ENCODE measurements at regions not wholly inside any gene's neighbourhood (a gene's known extent, or its start where the extent isn't known, plus 50 kb on each side); places are given as distances from the start of the nearest gene placed in this dataset.

DNA sequence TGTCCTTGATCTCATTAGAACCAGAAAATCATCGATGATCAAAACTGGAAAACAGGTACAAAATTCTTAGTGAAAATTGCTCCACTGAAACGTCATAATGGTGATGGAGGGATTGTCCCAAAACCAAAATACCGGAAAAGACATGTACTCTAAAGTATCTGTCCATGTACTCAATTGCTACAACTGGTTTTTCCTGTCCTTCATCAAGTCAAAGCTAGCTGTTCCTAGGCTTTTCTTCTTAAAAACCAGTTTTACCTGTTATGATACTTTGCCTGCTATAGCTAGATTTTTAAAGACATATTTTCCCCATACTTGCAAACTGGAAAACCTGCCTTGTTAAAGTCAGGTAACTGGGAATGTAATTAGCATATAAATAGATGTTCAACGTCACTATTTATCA, 50.5 kb upstream of the LRRC1 start:
- no peak overlapping the region for H3K4me3 ChIP-seq (ENCODE audit: low read length in 2 of 2)
- H3K9me3 ChIP-seq (ENCODE audit: control insufficient read depth in 1 of 2, low read length in 2 of 2) = no peaks in the 10 kb centered on the region
- CTCF ChIA-PET (ENCODE audit: partially characterized antibody) = interaction anchor here (1.2 to 2.6 kb wide), 3 partner anchors 9 to 40 kb away, joined by 3 to 10 read pairs (median 4); no protein-coding TSS in a partner anchor
- H3K4me1 ChIP-seq (ENCODE audit: insufficient read depth, low read length) = peaks cover 6% of the 10 kb centered on the region
- H3K36me3 ChIP-seq (ENCODE audit: insufficient read depth, low read length) = no peaks in the 10 kb centered on the region
- peaks cover 8 to 11% (median 9%) of the 10 kb centered on the region in 4 donors for H3K4me1 Mint-ChIP-seq
- intact Hi-C loops (cut with micrococcal nuclease) = no loop called here
- no peak overlapping the region for H3K27ac ChIP-seq (ENCODE audit: low read depth, low read length)
- no peak for DNase-seq
- peaks cover 0 to 5% of the 10 kb centered on the region in 2 donors for H3K27me3 Mint-ChIP-seq
- no peaks in the 10 kb centered on the region for H3K27me3 ChIP-seq (ENCODE audit: insufficient read depth, low read length)
- POLR2A ChIA-PET (ENCODE audit: partially characterized antibody) = no interaction called here
- no peaks in the 10 kb centered on the region for H3K36me3 Mint-ChIP-seq
- no peak overlapping the region for H3K27ac Mint-ChIP-seq
- H3K4me3 Mint-ChIP-seq = no peak overlapping the region
- no peaks in the 10 kb centered on the region for H3K9me3 Mint-ChIP-seq

DNA sequence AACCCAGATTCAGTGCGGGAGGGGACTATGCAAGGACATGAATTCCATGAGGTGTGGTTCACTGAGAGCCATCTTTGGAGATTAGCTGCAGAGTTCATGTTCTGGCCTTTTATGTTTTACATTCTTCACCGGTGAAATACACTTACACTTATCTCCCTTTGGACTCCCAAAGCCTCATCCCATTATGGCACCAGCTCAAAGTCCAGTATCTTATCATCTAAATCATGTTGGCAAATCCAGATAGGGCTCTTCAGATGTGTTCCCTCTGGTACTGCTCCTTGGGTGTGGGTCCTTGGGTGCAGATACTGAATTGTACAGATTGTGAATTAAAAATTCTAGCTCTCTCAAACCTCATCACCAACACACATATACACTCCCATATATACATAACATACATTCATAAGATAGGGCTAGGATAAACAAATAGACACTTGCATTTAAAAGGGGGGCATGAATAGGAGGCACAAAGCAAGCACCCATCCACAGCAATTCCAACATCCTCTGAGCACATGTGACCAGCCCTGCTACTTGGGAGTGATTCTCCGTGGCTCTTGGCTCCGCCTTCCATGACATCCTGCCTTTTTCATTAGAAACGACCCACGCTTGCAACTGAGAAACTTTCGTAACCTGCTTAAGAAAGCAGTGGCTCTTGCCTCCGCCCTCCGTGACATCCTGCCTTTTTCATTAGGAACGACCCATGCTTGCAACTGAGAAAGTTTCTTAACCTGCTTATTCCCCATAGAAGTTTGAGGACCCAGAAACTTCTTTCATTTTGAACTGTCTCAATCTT, 53.6 kb upstream of the LRRC1 start:
- ChIA-PET CTCF (ENCODE audit: partially characterized antibody) (interaction anchor here (1.4 to 2.9 kb wide), 4 partner anchors 9 to 22 kb away, joined by 5 to 20 read pairs (median 10); no protein-coding TSS in a partner anchor), POLR2A (ENCODE audit: partially characterized antibody) (interaction anchor here (0.6 kb wide), 1 partner anchor 174 kb away, joined by 6 read pairs; no protein-coding TSS in a partner anchor)
- Histone ChIP-seq H3K36me3 (ENCODE audit: insufficient read depth, low read length) (no peaks in the 10 kb centered on the region), H3K4me1 (ENCODE audit: insufficient read depth, low read length) (peaks cover 6% of the 10 kb centered on the region), H3K4me3 (ENCODE audit: low read length in 2 of 2) (no peak overlapping the region), H3K27ac (ENCODE audit: low read depth, low read length) (no peak overlapping the region), H3K27me3 (ENCODE audit: insufficient read depth, low read length) (no peaks in the 10 kb centered on the region), H3K9me3 (ENCODE audit: control insufficient read depth in 1 of 2, low read length in 2 of 2) (no peaks in the 10 kb centered on the region)
- peak overlapping the region in 7 of 8 donors; percentile 10 to 78 (median 64) for H3K4me3 Mint-ChIP-seq
- H3K36me3 Mint-ChIP-seq = no peaks in the 10 kb centered on the region
- peak in 2 of 5 donors; percentile 14 to 19 for DNase-seq
- H3K27me3 Mint-ChIP-seq = peaks cover 5% of the 10 kb centered on the region in 2 donors
- peak overlapping the region in 3 of 7 donors; percentile 23 to 72 (median 27) for H3K27ac Mint-ChIP-seq
- intact Hi-C loops (cut with micrococcal nuclease) = no loop called here
- no peaks in the 10 kb centered on the region for H3K9me3 Mint-ChIP-seq
- H3K4me1 Mint-ChIP-seq = peaks cover 8 to 11% (median 9%) of the 10 kb centered on the region in 4 donors

DNA sequence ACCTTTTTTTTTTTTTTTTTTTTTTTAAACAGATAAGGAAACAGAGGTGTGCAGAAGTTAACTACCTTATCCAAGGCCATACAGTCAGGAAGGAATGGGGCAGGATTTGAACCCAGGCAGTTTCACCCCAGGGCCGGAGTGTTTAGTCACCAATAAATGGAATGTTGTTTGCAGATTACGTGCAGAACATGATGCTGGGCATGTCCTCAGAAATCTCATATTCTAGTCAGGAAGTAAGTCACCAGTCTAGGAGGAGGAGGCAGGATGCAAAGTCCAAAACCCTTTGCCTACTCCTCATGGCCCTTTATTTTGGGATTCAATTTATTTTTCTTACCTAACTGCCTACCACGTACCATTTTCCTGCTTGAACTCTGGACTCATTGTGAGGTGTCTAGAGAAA, 57.1 kb upstream of the LRRC1 start:
- no peak for DNase-seq
- H3K9me3 ChIP-seq (ENCODE audit: control insufficient read depth in 1 of 2, low read length in 2 of 2) = no peaks in the 10 kb centered on the region
- no peak overlapping the region for H3K27ac Mint-ChIP-seq
- H3K27me3 Mint-ChIP-seq = peaks cover 2 to 9% of the 10 kb centered on the region in 2 donors
- H3K4me3 ChIP-seq (ENCODE audit: low read length in 2 of 2) = no peak overlapping the region
- no peaks in the 10 kb centered on the region for H3K36me3 Mint-ChIP-seq
- H3K36me3 ChIP-seq (ENCODE audit: insufficient read depth, low read length) = no peaks in the 10 kb centered on the region
- H3K4me1 Mint-ChIP-seq = peaks cover 17 to 29% (median 23%) of the 10 kb centered on the region in 4 donors
- H3K4me3 Mint-ChIP-seq = no peak overlapping the region
- intact Hi-C loops (cut with micrococcal nuclease) = no loop called here
- no peaks in the 10 kb centered on the region for H3K27me3 ChIP-seq (ENCODE audit: insufficient read depth, low read length)
- H3K4me1 ChIP-seq (ENCODE audit: insufficient read depth, low read length) = peaks cover 24% of the 10 kb centered on the region
- H3K9me3 Mint-ChIP-seq = peaks cover 0 to 1% (median 0%) of the 10 kb centered on the region in 8 donors
- H3K27ac ChIP-seq (ENCODE audit: low read depth, low read length) = no peak overlapping the region
- ChIA-PET POLR2A (ENCODE audit: partially characterized antibody) (no interaction called here), CTCF (ENCODE audit: partially characterized antibody) (interaction anchor here (5.5 kb wide), 1 partner anchor 12 kb away, joined by 101 read pairs; no protein-coding TSS in a partner anchor)

DNA sequence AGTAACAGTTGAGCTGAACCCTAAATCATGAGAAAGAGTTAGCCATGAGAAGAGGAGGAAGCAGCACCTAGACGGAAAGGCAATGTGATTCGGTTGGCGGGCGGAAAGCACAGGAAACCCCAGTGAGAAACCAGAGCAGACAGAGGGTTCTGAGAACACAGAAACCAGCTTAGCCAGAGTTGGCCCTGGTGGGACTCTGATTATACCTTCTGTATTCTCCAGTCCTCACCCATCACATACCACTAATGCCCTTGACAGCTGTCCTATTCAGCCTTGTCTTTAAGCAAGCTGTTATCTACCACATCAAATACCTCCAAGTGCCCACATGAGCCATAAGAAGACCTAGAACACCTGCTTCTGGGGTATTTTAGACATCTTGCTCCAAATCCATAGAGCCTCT, 58.9 kb upstream of the LRRC1 start:
- Mint-ChIP-seq H3K4me3 (peak overlapping the region in 2 of 8 donors; percentile 45 to 57), H3K4me1 (peaks cover 11 to 27% (median 23%) of the 10 kb centered on the region in 4 donors), H3K27ac (no peak overlapping the region), H3K27me3 (peaks cover 0 to 9% of the 10 kb centered on the region in 2 donors), H3K36me3 (no peaks in the 10 kb centered on the region), H3K9me3 (peaks cover 0 to 1% (median 0%) of the 10 kb centered on the region in 8 donors)
- no peaks in the 10 kb centered on the region for H3K27me3 ChIP-seq (ENCODE audit: insufficient read depth, low read length)
- H3K36me3 ChIP-seq (ENCODE audit: insufficient read depth, low read length) = no peaks in the 10 kb centered on the region
- H3K9me3 ChIP-seq (ENCODE audit: control insufficient read depth in 1 of 2, low read length in 2 of 2) = no peaks in the 10 kb centered on the region
- ChIA-PET CTCF (ENCODE audit: partially characterized antibody) (interaction anchor here (1.1 to 5.5 kb wide), 8 partner anchors 9 to 243 kb away, joined by 3 to 101 read pairs (median 6); no protein-coding TSS in a partner anchor), POLR2A (ENCODE audit: partially characterized antibody) (interaction anchor here (1.9 kb wide), 1 partner anchor 58 kb away, joined by 7 read pairs; the partner anchor contains the start of gene LRRC1)
- intact Hi-C loops (cut with micrococcal nuclease) = no loop called here
- H3K4me3 ChIP-seq (ENCODE audit: low read length in 2 of 2) = no peak overlapping the region
- peak in 1 of 5 donors; percentile 14 for DNase-seq
- no peak overlapping the region for H3K27ac ChIP-seq (ENCODE audit: low read depth, low read length)
- peaks cover 27% of the 10 kb centered on the region for H3K4me1 ChIP-seq (ENCODE audit: insufficient read depth, low read length)

DNA sequence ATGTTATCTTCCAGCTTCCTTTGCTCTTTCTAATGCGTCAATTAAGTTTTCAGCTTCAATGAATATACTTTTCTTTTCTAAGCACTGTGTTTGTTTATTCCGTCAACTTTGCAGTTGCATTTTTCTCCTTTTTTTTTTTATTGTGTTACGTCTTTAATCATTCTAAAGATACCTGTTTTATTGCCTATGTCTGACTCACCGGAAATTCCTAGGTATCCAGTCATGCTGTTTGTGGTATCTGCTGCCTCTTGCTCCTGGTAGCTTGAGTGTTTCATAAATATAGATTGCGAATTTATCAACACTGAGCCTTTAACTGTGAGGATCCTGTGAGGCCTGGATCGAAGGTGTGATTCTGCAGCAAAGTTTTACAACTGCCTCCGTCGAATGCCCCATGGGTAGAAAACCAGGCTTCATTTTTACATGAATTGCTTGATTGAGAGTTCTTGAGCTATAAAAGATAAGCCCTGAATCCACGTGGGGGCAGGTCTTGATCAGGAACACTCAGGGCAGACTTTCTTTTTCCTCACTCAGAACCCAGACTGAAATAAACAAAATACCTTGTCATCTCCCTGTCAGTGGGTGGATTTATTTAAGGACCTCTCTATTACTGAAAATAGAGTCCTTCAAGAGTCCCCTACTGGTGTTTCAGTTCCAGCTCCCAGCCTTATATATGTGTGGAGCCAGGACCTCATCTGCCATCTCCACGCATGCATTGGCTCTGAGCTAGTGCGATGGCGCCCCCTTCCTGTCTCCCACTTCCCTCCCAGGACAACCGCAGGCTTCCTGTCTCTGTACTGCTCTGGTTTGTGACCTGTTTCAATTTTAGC, 60.1 kb upstream of the LRRC1 start:
- no peaks in the 10 kb centered on the region for H3K27me3 ChIP-seq (ENCODE audit: insufficient read depth, low read length)
- peak in 1 of 5 donors; percentile 14 for DNase-seq
- H3K4me1 ChIP-seq (ENCODE audit: insufficient read depth, low read length) = peaks cover 26% of the 10 kb centered on the region
- no peaks in the 10 kb centered on the region for H3K9me3 ChIP-seq (ENCODE audit: control insufficient read depth in 1 of 2, low read length in 2 of 2)
- H3K27ac ChIP-seq (ENCODE audit: low read depth, low read length) = no peak overlapping the region
- no peak overlapping the region for H3K4me3 ChIP-seq (ENCODE audit: low read length in 2 of 2)
- peaks cover 0 to 1% (median 0%) of the 10 kb centered on the region in 8 donors for H3K9me3 Mint-ChIP-seq
- intact Hi-C loops (cut with micrococcal nuclease) = no loop called here
- CTCF ChIA-PET (ENCODE audit: partially characterized antibody) = interaction anchor here (0.9 to 5.5 kb wide), 14 partner anchors 9 to 254 kb away, joined by 3 to 101 read pairs (median 4); partner anchors contain the start of gene LRRC1
- H3K27ac Mint-ChIP-seq = peak overlapping the region in 1 of 7 donors; percentile 16
- H3K36me3 ChIP-seq (ENCODE audit: insufficient read depth, low read length) = no peaks in the 10 kb centered on the region
- H3K4me3 Mint-ChIP-seq = peak overlapping the region in 1 of 8 donors; percentile 29
- POLR2A ChIA-PET (ENCODE audit: partially characterized antibody) = interaction anchor here (0.7 to 1.9 kb wide), 2 partner anchors 60 to 547 kb away, joined by 3 to 7 read pairs; partner anchors contain the start of gene LRRC1
- H3K4me1 Mint-ChIP-seq = peaks cover 11 to 25% (median 22%) of the 10 kb centered on the region in 4 donors
- no peaks in the 10 kb centered on the region for H3K36me3 Mint-ChIP-seq
- peaks cover 0 to 9% of the 10 kb centered on the region in 2 donors for H3K27me3 Mint-ChIP-seq

DNA sequence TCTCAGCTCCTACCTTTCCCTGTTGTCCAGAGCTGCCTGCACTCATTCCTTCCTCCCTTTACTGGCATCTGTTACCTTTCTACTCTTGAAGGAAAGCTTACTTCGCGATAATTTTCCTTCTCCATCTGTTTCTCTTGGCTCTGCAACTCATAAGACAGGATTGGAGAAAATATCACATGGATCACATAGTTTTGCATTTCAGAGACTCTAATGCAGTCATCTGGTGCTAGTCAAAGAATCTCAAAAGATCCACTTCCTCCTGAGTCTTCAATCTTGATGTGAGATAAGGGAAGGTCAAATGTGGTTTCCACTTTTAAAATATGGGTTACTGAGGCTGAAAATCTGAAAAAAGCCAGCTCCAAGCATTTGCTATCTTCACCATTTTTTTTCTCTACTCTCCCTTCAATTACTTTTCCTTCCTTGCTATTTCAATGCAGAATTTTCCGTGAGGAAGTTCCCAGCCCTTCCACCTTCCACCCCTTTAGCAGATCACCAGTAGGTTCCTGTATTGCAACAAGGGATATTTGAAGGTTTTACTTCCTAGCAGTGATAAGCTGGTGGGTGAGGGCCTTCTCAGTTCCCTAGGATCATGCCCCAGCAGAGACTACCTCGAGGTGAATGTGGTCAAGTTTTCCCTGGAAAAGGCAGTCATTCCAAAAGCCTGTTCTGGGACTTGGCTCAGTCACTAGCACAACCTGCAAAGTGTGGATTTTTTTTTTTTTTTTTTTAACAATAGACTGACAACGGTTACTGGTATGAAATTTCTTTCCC, 62.8 kb upstream of the LRRC1 start:
- ChIA-PET POLR2A (ENCODE audit: partially characterized antibody) (no interaction called here), CTCF (ENCODE audit: partially characterized antibody) (interaction anchor here (0.7 to 16.7 kb wide), 7 partner anchors 9 to 247 kb away, joined by 4 to 385 read pairs (median 11); no protein-coding TSS in a partner anchor)
- Histone ChIP-seq H3K9me3 (ENCODE audit: control insufficient read depth in 1 of 2, low read length in 2 of 2) (no peaks in the 10 kb centered on the region), H3K36me3 (ENCODE audit: insufficient read depth, low read length) (no peaks in the 10 kb centered on the region), H3K4me3 (ENCODE audit: low read length in 2 of 2) (no peak overlapping the region), H3K4me1 (ENCODE audit: insufficient read depth, low read length) (peaks cover 26% of the 10 kb centered on the region), H3K27me3 (ENCODE audit: insufficient read depth, low read length) (no peaks in the 10 kb centered on the region), H3K27ac (ENCODE audit: low read depth, low read length) (no peak overlapping the region)
- peak overlapping the region in 1 of 7 donors; percentile 34 for H3K27ac Mint-ChIP-seq
- H3K4me3 Mint-ChIP-seq = no peak overlapping the region
- intact Hi-C loops (cut with micrococcal nuclease) = no loop called here
- peaks cover 0 to 4% of the 10 kb centered on the region in 2 donors for H3K27me3 Mint-ChIP-seq
- DNase-seq = no peak
- peaks cover 12 to 31% (median 22%) of the 10 kb centered on the region in 4 donors for H3K4me1 Mint-ChIP-seq
- peaks cover 0 to 1% (median 0%) of the 10 kb centered on the region in 8 donors for H3K9me3 Mint-ChIP-seq
- H3K36me3 Mint-ChIP-seq = no peaks in the 10 kb centered on the region
